CD4-positive, alpha-beta T cell (primary cell): ENCODE measurements at regions not wholly inside any gene's neighbourhood (a gene's known extent, or its start where the extent isn't known, plus 50 kb on each side); places are given as distances from the start of the nearest gene placed in this dataset.

Source experiments
- ATAC-seq: fragments of 200-7000 bp; cut with Tn5 transposase; one replicate; pipeline ENCODE4 v1.10.0; 2022; ENCODE audit warnings: mild to moderate bottlenecking; ENCODE audit not compliant: poor library complexity
- CTCF ChIA-PET: fragments of 350-600 bp; sonication (Branson Sonifier 250); formaldehyde crosslinking; loops from one replicate; lab custom pipeline; 2021; ENCODE audit warnings: antibody characterized with exemption, inconsistent platforms; lab: Charles Lee
- POLR2A ChIA-PET: fragments of 350-600 bp; sonication (Branson Sonifier 250); formaldehyde crosslinking; loops from one replicate; lab custom pipeline; 2021; ENCODE audit warnings: antibody characterized with exemption, inconsistent platforms; lab: Charles Lee
- DNase-seq, 14 experiments: peaks; one replicate each; pipeline ENCODE4 v3.0.0-alpha.2; 2013 to 2020; ENCODE audit warnings: mixed read lengths in 2 of 14
- H3K27ac ChIP-seq, 2 donors: one replicate each; pipeline versions ENCODE4 v1.5.1 to v1.7.0; 2013; ENCODE audit warnings: low read length in 2 of 2, low read depth in 1 of 2, mild to moderate bottlenecking in 1 of 2
- H3K27me3 ChIP-seq, 2 experiments: 1 replicate in 1 of 2; 2 replicates in 1 of 2; pipeline versions ENCODE4 v1.6.1 to v1.7.0; 2013; ENCODE audit warnings: low read length in 2 of 2, control low read depth in 1 of 2, mild to moderate bottlenecking in 1 of 2, moderate library complexity in 1 of 2; ENCODE audit not compliant: insufficient read depth in 2 of 2, control insufficient read depth in 1 of 2
- H3K36me3 ChIP-seq: one replicate; pipeline ENCODE4 v1.6.1; 2013; ENCODE audit warnings: low read length, control low read depth; ENCODE audit not compliant: insufficient read depth
- H3K4me1 ChIP-seq: one replicate; pipeline ENCODE4 v1.6.1; 2013; ENCODE audit warnings: low read length, control low read depth; ENCODE audit not compliant: insufficient read depth
- H3K4me3 ChIP-seq: one replicate; pipeline ENCODE4 v1.5.1; 2013; ENCODE audit warnings: mild to moderate bottlenecking, low read length, moderate library complexity
- H3K9me3 ChIP-seq, 2 experiments: 1 replicate in 1 of 2; 2 replicates in 1 of 2; pipeline versions ENCODE4 v1.6.1 to v1.7.0; 2013; ENCODE audit warnings: low read length in 2 of 2, mild to moderate bottlenecking in 2 of 2, control low read depth in 1 of 2, moderate library complexity in 1 of 2; ENCODE audit not compliant: control insufficient read depth in 1 of 2, insufficient read depth in 1 of 2
- H3K27ac Mint-ChIP-seq: one replicate; pipeline ENCODE4 v1.8.0; 2020; ENCODE audit warnings: mixed read lengths
- H3K27me3 Mint-ChIP-seq: one replicate; pipeline ENCODE4 v1.8.0; 2021; ENCODE audit warnings: mixed read lengths
- H3K36me3 Mint-ChIP-seq: one replicate; pipeline ENCODE4 v1.8.0; 2021; ENCODE audit warnings: low read depth, mixed read lengths
- H3K4me1 Mint-ChIP-seq: one replicate; pipeline ENCODE4 v1.8.0; 2021; ENCODE audit warnings: low read depth, mixed read lengths
- H3K4me3 Mint-ChIP-seq: one replicate; pipeline ENCODE4 v1.8.0; 2020; ENCODE audit warnings: mild to moderate bottlenecking, mixed read lengths
- H3K9me3 Mint-ChIP-seq: one replicate; pipeline ENCODE4 v1.8.0; 2020; ENCODE audit warnings: mixed read lengths
- intact Hi-C, 2 experiments: fragments of 100-400 bp; cut with DNase I in 1 of 2; cut with micrococcal nuclease in 1 of 2; formaldehyde crosslinking; loops; one replicate each; pipeline versions ENCODE4 v1.15.1 to v1.9.0; 2023 to 2025; cut with DNase I, micrococcal nuclease
- TF ChIP-seq, protein P1 (sequence below): fragments of 200-600 bp; IDR thresholded peaks from one replicate; pipeline ENCODE4 v1.8.0; 2022; ENCODE audit warnings: antibody characterized with exemption, mild to moderate bottlenecking

DNA sequence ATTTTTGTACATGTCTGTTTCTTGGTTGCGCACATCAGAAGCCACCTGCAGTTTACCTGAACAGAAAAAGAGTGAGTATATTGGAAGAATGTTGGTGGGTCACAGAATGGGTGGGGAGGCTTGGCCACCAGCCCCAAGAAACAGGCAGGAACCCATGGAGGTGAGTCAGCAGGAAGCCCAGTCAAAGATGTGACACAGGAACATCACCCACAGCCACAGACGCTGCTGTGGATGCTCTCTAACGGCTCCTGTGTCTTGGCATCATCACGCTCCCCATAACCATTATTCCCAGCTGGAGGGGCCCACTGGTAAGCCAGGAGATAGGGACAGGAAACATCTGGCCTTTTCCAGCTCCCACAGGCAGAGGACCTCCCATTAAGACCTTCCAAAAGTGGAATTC lies 94.0 kb upstream of the WSB1 start:
- DNase-seq (peak in 2 of 14 experiments; percentile 13 to 16), ATAC-seq (no peak)
- H3K36me3 Mint-ChIP-seq, result no peaks in the 10 kb centered on the region
- no peak overlapping the region for H3K27ac Mint-ChIP-seq
- H3K9me3 Mint-ChIP-seq, result no peaks in the 10 kb centered on the region
- peaks cover 9% of the 10 kb centered on the region for H3K27me3 Mint-ChIP-seq
- no peaks in the 10 kb centered on the region for H3K9me3 ChIP-seq
- no peaks in the 10 kb centered on the region for H3K36me3 ChIP-seq
- ChIA-PET CTCF (no interaction called here), POLR2A (no interaction called here)
- no peak overlapping the region for H3K27ac ChIP-seq
- TF ChIP-seq, protein P1, sequence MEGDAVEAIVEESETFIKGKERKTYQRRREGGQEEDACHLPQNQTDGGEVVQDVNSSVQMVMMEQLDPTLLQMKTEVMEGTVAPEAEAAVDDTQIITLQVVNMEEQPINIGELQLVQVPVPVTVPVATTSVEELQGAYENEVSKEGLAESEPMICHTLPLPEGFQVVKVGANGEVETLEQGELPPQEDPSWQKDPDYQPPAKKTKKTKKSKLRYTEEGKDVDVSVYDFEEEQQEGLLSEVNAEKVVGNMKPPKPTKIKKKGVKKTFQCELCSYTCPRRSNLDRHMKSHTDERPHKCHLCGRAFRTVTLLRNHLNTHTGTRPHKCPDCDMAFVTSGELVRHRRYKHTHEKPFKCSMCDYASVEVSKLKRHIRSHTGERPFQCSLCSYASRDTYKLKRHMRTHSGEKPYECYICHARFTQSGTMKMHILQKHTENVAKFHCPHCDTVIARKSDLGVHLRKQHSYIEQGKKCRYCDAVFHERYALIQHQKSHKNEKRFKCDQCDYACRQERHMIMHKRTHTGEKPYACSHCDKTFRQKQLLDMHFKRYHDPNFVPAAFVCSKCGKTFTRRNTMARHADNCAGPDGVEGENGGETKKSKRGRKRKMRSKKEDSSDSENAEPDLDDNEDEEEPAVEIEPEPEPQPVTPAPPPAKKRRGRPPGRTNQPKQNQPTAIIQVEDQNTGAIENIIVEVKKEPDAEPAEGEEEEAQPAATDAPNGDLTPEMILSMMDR, result no peak
- no peaks in the 10 kb centered on the region for H3K4me1 ChIP-seq
- no peaks in the 10 kb centered on the region for H3K27me3 ChIP-seq
- no peak overlapping the region for H3K4me3 Mint-ChIP-seq
- intact Hi-C loops, result no loop called here
- H3K4me3 ChIP-seq, result no peak overlapping the region
- no peaks in the 10 kb centered on the region for H3K4me1 Mint-ChIP-seq

DNA sequence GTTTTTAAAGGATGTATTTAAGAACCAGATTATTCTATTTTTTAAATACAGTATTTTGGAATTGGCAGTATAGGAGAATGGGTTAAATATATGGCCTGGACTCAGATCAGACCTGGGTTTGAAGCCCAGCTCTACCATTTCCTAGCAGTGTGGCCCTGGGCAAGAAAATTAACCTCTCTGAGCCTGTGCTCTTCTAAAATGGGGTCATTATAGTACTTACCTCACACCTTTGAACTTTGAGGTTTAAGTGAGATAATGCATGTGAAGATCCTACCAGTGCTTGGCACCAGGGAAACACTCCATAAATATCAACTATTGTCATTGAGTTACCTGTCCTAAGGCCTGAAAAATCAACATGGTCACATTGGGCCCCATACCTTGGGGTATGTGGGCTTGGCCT lies 93.4 kb upstream of the WSB1 start:
- TF ChIP-seq, protein P1, result no peak
- CTCF ChIA-PET, result no interaction called here
- POLR2A ChIA-PET, result no interaction called here
- Histone ChIP-seq H3K9me3 (no peaks in the 10 kb centered on the region), H3K4me3 (no peak overlapping the region), H3K27me3 (no peaks in the 10 kb centered on the region), H3K27ac (no peak overlapping the region), H3K4me1 (no peaks in the 10 kb centered on the region), H3K36me3 (no peaks in the 10 kb centered on the region)
- peaks cover 9% of the 10 kb centered on the region for H3K27me3 Mint-ChIP-seq
- DNase-seq, result no peak
- intact Hi-C loops, result no loop called here
- H3K4me3 Mint-ChIP-seq, result no peak overlapping the region
- H3K9me3 Mint-ChIP-seq, result no peaks in the 10 kb centered on the region
- ATAC-seq, result no peak
- no peaks in the 10 kb centered on the region for H3K36me3 Mint-ChIP-seq
- H3K27ac Mint-ChIP-seq, result no peak overlapping the region
- no peaks in the 10 kb centered on the region for H3K4me1 Mint-ChIP-seq

DNA sequence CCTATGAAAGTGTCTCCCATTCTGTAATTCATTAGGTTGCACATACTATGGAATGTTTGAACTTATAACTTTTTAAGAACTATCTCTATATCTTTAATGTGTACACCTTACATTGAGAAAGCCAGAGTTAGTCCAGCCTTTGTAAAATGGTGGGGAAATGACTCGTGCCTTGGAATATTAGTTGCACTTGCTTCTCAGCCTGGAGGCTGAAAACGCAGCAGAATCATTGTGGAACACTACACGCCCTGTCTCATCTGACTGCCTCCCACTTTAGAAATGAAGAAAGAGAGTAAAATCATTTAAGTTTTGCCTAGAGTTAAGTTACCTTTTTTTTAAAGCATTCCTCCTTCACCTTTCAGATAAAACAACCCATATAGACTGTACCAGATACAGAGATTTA lies 90.7 kb upstream of the WSB1 start:
- ChIA-PET CTCF (no interaction called here), POLR2A (no interaction called here)
- Mint-ChIP-seq H3K9me3 (peaks cover 3% of the 10 kb centered on the region), H3K27me3 (peaks cover 9% of the 10 kb centered on the region), H3K36me3 (no peaks in the 10 kb centered on the region), H3K27ac (no peak overlapping the region), H3K4me3 (no peak overlapping the region), H3K4me1 (no peaks in the 10 kb centered on the region)
- H3K27ac ChIP-seq, result no peak overlapping the region
- no peaks in the 10 kb centered on the region for H3K4me1 ChIP-seq
- H3K36me3 ChIP-seq, result no peaks in the 10 kb centered on the region
- DNase-seq (no peak), ATAC-seq (no peak)
- no peaks in the 10 kb centered on the region for H3K9me3 ChIP-seq
- H3K27me3 ChIP-seq, result no peaks in the 10 kb centered on the region
- TF ChIP-seq, protein P1, result no peak
- intact Hi-C loops, result no loop called here
- H3K4me3 ChIP-seq, result no peak overlapping the region
